ENCODE measurements at regions not wholly inside any gene's neighbourhood (a gene's known extent, or its start where the extent isn't known, plus 50 kb on each side); places are given as distances from the start of the nearest gene placed in this dataset.

DNA sequence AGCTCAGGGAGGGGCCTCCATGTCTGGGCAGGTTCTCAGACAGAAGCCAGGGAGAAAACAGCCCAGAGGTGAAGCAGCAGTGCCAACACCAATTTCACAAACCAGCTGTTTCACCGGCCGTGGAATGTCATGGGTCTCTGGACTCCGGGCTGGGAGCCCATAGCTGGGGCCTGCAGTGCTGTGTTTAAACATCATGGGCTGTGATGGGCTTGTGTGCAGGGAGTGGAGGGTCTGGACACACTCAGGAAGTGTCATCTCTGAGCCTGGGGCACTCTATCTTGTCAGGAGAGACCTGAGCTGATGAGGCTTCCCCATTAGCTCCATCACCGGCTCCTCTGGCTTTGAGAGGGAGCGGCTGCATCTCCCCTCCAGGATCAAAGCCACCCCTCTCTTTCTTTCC, 173.6 kb upstream of the IGSF21 start:
- Histone ChIP-seq H3K9me3 (no peaks in the 10 kb centered on the region), H3K4me1 (ENCODE audit: low read depth) (peaks cover 8% of the 10 kb centered on the region), H3K4me3 (no peak overlapping the region), H3K36me3 (ENCODE audit: low read depth) (no peaks in the 10 kb centered on the region)
- DNase-seq (no peak), ATAC-seq (no peak)
- TF ChIP-seq, protein P1, sequence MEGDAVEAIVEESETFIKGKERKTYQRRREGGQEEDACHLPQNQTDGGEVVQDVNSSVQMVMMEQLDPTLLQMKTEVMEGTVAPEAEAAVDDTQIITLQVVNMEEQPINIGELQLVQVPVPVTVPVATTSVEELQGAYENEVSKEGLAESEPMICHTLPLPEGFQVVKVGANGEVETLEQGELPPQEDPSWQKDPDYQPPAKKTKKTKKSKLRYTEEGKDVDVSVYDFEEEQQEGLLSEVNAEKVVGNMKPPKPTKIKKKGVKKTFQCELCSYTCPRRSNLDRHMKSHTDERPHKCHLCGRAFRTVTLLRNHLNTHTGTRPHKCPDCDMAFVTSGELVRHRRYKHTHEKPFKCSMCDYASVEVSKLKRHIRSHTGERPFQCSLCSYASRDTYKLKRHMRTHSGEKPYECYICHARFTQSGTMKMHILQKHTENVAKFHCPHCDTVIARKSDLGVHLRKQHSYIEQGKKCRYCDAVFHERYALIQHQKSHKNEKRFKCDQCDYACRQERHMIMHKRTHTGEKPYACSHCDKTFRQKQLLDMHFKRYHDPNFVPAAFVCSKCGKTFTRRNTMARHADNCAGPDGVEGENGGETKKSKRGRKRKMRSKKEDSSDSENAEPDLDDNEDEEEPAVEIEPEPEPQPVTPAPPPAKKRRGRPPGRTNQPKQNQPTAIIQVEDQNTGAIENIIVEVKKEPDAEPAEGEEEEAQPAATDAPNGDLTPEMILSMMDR (IDR thresholded peaks at IDR 0.05) = no peak
- intact Hi-C loops (cut with DNase I, micrococcal nuclease) = no loop called here

DNA sequence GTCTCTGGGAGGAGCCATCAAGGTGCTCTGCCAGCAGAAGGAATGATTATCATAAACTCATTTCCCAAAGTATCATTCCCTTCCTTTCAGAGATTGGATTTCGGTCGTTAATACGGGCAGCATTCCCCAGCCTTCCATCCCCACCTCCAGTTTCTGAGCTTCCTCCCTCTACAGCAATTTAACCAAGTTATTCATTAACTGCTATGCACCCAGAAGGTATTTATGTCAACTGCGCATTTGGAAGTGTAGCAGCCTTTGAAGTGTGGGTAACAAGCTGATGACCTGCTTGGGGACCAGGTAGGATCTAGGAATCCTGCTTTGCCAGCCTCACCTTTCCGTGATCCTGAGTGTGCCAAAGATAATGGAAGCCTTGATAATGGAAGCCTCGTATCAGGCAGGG, 172.4 kb upstream of the IGSF21 start:
- DNase-seq (peak in 1 of 3 donors; percentile 17), ATAC-seq (peak; percentile 89)
- intact Hi-C loops (cut with DNase I, micrococcal nuclease) = no loop called here
- TF ChIP-seq, protein P1 (IDR thresholded peaks at IDR 0.05) = no peak
- Histone ChIP-seq H3K9me3 (no peaks in the 10 kb centered on the region), H3K36me3 (ENCODE audit: low read depth) (no peaks in the 10 kb centered on the region), H3K4me1 (ENCODE audit: low read depth) (peaks cover 8% of the 10 kb centered on the region), H3K4me3 (no peak overlapping the region)

DNA sequence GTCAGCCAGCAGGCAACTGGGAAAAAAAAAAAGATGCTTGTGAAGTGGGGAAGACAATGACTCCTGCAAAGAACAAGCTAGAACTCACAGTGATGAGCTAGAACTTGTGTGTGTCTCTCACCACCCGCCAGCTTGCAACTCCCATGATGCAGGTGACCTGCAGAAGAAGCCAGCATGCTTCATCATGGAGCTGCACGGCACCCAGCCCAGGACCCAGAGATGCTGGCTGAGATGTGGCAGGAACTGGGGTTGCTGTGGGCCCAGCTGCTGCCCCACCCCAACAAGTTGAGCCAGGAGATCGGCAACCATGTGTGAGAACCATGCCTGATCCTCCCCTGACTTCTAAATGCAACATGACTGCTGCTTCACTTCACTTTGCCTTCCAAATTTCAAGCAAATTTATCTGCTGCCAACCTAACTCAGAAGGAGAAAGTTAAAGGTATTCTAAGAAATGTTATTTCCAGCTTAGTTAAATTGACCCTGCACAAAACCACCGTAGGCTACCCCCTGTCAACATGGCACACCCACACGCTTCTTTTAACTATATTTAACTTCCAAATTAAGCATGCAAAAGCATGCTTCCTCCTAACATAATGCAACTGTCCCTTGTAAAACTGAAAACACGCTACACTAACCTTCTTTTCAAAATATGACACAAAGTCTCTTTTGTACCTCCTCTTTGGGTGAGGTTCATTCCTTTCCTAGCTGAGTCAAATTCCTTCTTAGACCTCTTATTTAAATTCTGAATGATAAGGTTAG, 166.0 kb upstream of the IGSF21 start:
- H3K36me3 ChIP-seq (ENCODE audit: low read depth) = no peaks in the 10 kb centered on the region
- no peaks in the 10 kb centered on the region for H3K9me3 ChIP-seq
- DNase-seq = no peak
- intact Hi-C loops (cut with DNase I, micrococcal nuclease) = no loop called here
- no peak overlapping the region for H3K4me3 ChIP-seq
- ATAC-seq = no peak
- TF ChIP-seq, protein P1 (IDR thresholded peaks at IDR 0.05) = no peak
- no peaks in the 10 kb centered on the region for H3K4me1 ChIP-seq (ENCODE audit: low read depth)

DNA sequence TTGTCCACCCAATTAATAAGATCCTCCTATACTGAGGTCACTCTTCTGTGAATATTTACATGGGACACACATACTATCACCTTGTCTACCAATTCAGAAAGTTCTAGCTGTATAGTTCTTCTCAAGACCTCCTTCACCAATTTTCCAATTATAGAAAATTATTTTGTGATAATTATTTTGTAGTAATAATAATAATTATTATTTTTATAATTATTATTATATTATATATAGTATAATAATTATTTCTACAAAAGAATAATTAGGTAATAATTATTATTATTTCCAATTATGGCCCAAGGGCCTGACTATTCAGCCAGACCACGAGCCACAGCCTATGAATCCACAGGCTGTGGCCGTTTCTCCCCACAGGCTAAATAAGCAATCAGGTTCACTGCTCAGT, 164.1 kb upstream of the IGSF21 start:
- no peak for ATAC-seq
- TF ChIP-seq, protein P1 (IDR thresholded peaks at IDR 0.05) = no peak
- H3K9me3 ChIP-seq = no peaks in the 10 kb centered on the region
- no peaks in the 10 kb centered on the region for H3K36me3 ChIP-seq (ENCODE audit: low read depth)
- intact Hi-C loops (cut with DNase I, micrococcal nuclease) = no loop called here
- H3K4me1 ChIP-seq (ENCODE audit: low read depth) = no peaks in the 10 kb centered on the region
- DNase-seq = no peak
- no peak overlapping the region for H3K4me3 ChIP-seq

DNA sequence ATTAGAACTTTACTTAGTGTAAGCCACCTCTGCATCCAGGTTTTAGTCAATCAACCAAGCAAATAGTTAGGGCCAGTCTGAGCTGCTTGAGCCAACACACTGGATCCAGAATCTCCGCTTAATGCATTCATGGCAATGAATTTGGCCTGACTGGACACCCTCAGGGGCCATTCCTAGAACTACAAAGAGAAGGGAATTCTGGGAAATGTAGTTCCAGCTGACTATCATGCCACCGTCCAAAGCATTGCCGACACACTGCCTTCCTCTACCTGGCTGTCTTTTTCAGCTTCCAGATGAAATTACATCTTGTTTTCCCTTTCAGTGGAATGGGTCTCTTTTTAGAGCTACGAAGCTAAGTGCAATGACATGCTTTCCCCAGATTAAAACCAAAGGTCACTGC, 163.0 kb upstream of the IGSF21 start:
- Histone ChIP-seq H3K9me3 (no peaks in the 10 kb centered on the region), H3K4me1 (ENCODE audit: low read depth) (no peaks in the 10 kb centered on the region), H3K4me3 (no peak overlapping the region), H3K36me3 (ENCODE audit: low read depth) (no peaks in the 10 kb centered on the region)
- intact Hi-C loops (cut with DNase I, micrococcal nuclease) = no loop called here
- DNase-seq = no peak
- TF ChIP-seq, protein P1 (IDR thresholded peaks at IDR 0.05) = no peak
- ATAC-seq = no peak
